DMS 273 (cell line): ENCODE measurements at regions not wholly inside any gene's neighbourhood (a gene's known extent, or its start where the extent isn't known, plus 50 kb on each side); places are given as distances from the start of the nearest gene placed in this dataset.
"Not testable (repeated sequence)": the region's sequence is repeated elsewhere in the genome, so short reads cannot be mapped to it uniquely, and the experiment has no call there.

ENCODE experiments used
- DNase-seq: peaks from one replicate; lab custom pipeline; 2025; ENCODE audit not compliant: unreplicated experiment; lab: John Stamatoyannopoulos, UW

DNA sequence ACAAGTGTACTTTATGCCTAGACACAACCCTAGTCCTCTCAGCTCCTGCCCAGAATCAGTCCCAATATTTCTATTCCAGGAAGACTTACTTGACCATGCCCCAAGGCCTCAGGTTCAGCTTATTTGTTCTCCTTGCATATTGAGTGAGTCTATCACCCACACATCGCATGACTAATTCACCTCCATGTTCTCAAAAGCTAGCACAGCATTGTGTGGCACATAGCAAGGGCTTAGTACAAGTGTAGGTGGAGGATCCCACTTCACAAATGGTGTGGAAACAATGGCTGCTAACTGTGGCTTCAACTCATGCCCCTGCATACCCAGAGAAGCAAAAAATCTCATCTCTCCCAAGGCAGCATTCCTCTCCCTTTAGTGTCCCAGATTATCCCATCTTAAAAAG, 602.6 kb upstream of the API5 start:
- DNase-seq = no peak

GRCh38 chr11:42713279-42713678, 598.5 kb upstream of the API5 start:
- DNase-seq = no peak

DNA sequence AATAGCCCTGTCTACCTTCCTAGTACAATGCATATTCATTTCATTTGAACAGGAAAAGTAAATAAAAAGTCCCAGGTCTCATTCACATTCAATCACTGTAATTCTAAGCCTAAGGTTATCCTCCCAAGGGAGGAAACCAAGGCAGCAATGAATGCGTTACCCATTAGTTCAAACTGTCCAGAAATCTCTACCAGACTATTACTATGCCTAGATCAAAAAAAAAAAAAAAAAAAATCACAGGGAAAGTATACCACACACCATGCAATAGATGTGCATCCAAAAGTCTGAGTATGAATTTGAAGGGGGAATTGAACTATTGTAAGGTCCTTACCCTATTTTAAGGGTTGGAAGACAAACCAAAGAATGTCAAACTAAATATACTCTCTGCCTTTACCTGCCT, 598.0 kb upstream of the API5 start:
- DNase-seq = no peak

- DNase-seq = no peak
These were observed 590.9 kb upstream of the API5 start for GRCh38 chr11:42720716-42721563.

- no peak for DNase-seq
These were observed 583.9 kb upstream of the API5 start for GRCh38 chr11:42727879-42728278.

- DNase-seq = no peak
These were observed 549.4 kb upstream of the API5 start for GRCh38 chr11:42762348-42762747.

DNA sequence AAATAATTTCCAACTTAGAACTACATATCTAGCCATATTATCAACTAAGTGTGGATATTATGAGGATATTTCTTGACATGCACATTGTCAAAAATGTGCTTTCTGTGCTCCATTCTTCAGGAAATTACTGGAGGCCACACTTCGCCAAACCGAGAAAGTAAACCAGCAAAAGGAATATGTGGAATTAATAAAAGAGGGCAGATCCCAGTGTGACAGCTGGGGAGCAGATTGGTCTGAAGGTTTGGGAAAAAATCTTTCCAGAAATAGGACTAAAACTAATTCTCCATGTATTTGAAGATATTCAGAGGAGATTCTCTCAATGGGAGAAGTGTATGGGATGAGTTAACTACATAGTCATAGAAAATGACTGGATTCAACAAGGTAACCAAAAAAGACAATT, 546.9 kb upstream of the API5 start:
- no peak for DNase-seq

GRCh38 chr11:42768576-42768975, 543.2 kb upstream of the API5 start:
- no peak for DNase-seq

- DNase-seq = peak; percentile 33
These were observed 541.2 kb upstream of the API5 start for GRCh38 chr11:42770444-42771065.

GRCh38 chr11:42772886-42773285, 538.9 kb upstream of the API5 start:
- DNase-seq = no peak

DNA sequence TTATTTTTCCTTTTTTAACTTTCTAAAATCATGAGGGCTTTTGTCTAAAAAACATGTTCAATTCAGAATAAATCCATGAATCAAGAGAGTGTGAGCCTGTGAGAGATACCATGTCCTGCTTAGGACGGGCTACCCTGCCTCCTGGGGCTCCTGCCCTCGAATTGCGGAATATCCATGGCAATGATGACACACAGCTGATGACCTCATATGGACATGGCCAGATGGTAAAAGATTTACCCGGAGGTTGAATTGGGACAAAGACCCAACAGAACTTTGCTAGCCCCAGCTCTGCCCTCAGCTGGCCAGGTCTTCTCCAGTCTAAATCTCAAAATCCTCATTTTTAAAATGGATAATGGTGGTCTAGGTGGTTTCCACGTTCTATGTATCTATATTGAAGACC, 538.1 kb upstream of the API5 start:
- no peak for DNase-seq

DNA sequence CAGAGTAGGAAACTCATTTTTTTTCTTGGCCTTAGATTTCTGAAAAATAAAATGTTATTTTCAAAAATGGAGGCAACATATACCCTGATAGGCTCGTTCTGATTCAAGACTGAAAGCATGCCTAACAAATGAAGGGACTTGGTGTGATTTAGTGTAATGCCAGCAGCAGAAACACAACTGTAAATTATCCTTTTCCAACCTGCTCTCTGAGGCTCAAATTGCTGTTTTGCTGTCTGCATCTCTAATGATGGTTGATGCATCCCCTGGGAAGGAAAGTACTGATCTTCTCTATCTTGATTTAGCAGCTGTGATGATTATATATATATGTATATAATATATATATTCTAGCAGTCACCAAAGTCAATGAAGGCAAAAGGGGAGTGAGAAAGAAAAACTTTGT, 537.2 kb upstream of the API5 start:
- no peak for DNase-seq

DNA sequence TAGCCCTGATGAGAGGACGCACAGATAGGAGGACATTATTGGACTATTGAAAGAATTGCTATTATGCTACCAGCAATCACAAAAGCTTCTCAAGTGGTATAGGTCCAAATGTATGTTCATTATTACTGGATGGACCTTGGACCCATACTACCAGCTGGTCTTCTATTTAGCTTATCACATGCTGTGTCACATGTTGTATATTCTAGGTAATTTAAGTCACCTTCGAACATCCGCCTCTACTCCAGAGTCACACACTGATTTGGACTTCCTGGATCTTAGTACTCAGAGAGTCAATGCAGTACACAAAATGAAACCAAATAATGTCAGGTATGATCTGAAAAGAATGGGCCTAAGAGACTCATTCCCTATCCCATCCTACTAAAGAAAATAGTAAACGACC, 534.0 kb upstream of the API5 start:
- no peak for DNase-seq

DNA sequence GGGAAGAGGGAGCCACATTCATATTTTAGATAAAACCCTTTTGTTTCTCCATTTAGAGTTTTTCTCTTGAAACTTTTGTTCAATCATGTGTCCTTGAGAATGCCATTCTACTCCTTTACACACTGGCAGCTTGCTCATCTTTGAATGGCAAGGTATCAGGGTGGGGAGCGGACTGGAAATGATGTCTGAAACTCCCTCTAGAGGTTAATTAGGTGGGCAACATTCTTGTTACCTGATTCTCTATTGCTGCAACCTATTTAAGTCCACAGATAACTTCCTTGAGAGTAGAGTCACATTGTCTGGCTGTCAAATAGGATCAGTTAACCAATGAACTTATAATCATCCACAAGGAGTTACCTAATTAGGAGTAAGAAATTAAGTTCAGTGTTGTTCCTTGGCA, 533.6 kb upstream of the API5 start:
- peak; percentile 0 for DNase-seq

DNA sequence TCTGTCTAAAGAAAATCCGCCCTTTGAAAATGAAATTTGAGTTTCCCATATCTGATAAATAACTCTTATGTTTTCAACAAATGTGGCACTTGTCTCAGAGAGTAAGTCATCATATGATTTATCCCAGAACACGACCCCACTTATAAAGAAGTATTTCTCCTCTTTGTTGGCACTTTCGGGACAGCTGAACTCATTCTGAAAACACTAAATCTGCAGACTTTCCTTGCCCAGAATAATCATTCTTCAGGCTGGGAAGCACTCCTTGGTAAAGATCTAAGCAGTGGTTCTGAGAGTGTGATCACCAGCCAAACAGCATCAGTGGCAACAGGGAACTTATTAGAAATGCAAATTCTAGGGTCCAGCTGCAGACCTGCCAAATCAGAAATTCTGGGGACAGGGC, 532.2 kb upstream of the API5 start:
- no peak for DNase-seq

DNA sequence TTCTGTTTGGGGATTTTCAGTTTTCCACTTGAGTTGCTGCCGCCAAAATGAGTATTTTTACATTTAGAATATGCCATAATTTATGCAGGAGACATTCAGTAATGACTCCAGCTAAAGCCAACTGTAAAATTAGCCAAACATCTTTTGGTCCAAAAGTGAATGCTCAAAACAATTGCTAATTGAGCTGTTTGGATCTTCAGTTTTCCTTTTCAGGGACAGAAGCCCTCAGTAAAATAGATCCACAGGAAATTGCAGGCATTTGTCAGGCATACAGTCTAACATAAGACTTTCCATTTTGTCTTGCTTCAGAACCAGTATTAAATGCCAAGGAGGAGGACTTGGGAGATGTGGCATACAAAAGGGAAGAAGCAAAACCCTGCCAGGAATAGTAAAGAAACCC, 524.8 kb upstream of the API5 start:
- DNase-seq = no peak

DNA sequence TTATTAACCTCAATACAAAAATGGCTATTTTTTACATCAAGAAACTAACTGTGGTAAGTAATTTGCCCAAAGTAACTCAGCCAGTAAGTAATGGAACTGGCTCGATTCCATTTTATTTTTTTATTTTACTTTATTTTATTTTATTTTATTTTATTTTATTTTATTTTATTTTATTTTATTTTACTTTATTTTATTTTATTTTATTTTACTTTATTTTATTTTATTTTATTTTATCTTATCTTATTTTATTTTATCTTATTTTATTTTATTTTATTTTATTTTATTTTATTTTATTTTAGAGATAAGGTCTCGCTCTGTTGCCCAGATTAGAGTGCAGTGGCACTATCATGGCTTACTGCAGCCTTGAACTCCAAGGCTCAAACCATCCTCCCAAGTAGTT, 516.3 kb upstream of the API5 start:
- not testable (repeated sequence) for DNase-seq

GRCh38 chr11:42800041-42800440, 511.8 kb upstream of the API5 start:
- no peak for DNase-seq

DNA sequence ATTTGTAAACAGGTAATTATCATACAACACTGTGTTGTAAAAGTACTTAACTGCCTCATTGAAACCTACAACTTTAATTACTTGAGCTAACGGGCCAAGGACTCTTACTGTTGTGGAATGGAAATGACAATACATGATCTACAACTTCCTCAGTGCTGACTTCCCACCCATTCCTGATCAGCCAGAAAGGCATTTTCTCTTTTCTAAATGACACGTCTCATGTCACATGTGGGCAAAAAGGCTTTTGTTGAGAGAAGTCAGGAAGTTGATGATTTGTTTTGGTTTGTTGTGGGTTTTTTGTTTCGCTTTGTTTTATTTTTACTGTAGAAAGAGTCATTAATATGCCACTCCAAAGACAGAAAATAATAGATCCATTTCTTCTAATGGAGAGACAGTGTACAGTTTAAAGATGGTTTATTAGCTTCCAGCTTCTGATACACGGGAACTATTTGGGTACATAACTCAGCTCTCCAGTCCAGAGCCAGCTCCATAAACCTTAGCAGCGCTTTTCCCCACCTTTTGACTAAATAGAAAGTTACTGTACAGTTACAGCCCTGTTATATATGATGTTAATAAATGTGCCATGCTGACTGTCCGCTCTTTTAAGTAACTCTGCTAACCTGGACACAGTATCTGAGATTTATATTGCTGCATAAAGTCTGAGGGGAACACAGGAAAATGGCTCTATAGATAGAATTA, 509.4 kb upstream of the API5 start:
- DNase-seq = no peak

DNA sequence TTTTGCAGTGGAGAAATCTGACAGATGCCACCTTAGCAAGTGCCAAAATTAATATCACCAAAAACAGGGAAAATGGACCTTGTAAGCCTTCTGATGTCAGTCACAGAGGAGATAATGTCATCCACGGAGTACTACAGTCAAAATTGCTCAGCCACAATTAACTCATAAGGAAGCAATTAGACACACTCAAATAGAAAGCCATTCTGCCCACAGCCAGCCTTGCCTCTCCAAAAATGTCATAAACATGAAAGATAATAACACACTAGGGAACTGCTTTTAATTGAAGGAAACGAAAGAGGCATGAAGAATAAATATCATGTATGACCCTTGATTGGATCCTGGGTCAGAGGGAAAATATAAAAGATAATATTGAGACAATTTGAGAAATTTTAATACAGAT, 505.6 kb upstream of the API5 start:
- no peak for DNase-seq

- DNase-seq = no peak
These were observed 499.4 kb upstream of the API5 start for GRCh38 chr11:42812361-42812760.

DNA sequence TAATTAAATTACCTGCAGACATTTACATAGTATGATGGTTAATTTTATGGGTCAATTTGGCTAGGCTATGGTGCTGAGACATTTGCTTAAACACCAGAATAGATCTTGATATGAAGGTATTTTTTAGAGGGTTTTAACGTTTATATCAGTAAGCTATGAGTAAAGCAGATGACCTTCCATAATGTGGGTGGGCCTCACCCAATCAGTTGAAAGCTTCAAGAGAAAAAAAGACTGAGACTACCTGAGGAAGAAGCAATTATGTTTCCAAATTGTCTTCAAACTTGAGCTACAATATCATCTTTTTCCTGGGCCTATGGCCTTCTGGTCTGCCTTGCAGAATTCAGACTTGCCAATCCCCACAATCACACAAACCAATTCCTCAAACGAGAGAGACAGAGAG, 498.8 kb upstream of the API5 start:
- no peak for DNase-seq
